Activated CD4-positive, alpha-beta memory T cell treated with anti-CD3 and anti-CD28 coated beads for 36 hours (primary cell): ENCODE measurements at regions not wholly inside any gene's neighbourhood (a gene's known extent, or its start where the extent isn't known, plus 50 kb on each side); places are given as distances from the start of the nearest gene placed in this dataset.

Source experiments
- CTCF ChIA-PET: fragments of 350-600 bp; sonication (Branson Sonifier 250); formaldehyde crosslinking; loops from one replicate; lab custom pipeline; 2021; ENCODE audit warnings: antibody characterized with exemption, inconsistent platforms; lab: Charles Lee
- POLR2A ChIA-PET: fragments of 350-600 bp; sonication (Branson Sonifier 250); formaldehyde crosslinking; loops from one replicate; lab custom pipeline; 2021; ENCODE audit warnings: antibody characterized with exemption; lab: Charles Lee
- DNase-seq: peaks from one replicate; pipeline ENCODE4 v3.0.0-alpha.2; 2020
- H3K27ac Mint-ChIP-seq: one replicate; pipeline ENCODE4 v1.8.0; 2021; ENCODE audit warnings: mixed read lengths
- H3K27me3 Mint-ChIP-seq: one replicate; pipeline ENCODE4 v1.8.0; 2021; ENCODE audit warnings: mixed read lengths
- H3K36me3 Mint-ChIP-seq: one replicate; pipeline ENCODE4 v1.8.0; 2021; ENCODE audit warnings: mixed read lengths
- H3K4me1 Mint-ChIP-seq: one replicate; pipeline ENCODE4 v1.8.0; 2021; ENCODE audit warnings: low read depth, mixed read lengths
- H3K4me3 Mint-ChIP-seq: one replicate; pipeline ENCODE4 v1.8.0; 2021; ENCODE audit warnings: mild to moderate bottlenecking, mixed read lengths
- H3K9me3 Mint-ChIP-seq: one replicate; pipeline ENCODE4 v1.8.0; 2021; ENCODE audit warnings: mixed read lengths
- intact Hi-C: fragments of 100-400 bp; cut with micrococcal nuclease; formaldehyde crosslinking; loops from one replicate; pipeline ENCODE4 v1.15.1; 2023

DNA sequence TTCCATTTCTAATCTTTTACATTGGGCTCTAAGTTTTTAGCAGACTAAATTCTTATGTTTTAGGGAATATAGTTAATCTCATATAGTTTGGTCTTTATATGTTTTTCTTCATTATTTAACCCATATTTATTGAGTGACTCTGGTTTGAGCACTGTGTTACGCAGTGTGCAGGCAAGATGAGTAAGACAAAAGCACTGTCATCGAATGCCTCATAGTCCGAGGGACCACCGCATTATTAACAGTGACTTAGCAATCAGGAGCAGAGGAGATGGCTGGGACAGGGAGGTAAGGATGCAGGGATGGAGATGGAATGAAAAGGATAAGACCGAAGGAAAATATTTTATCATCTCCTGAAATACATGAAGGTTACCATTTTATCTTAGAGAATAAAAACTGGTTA lies 65.2 kb upstream of the CTSC start:
- peaks cover 15% of the 10 kb centered on the region for H3K4me1 Mint-ChIP-seq
- no peak overlapping the region for H3K4me3 Mint-ChIP-seq
- no peaks in the 10 kb centered on the region for H3K36me3 Mint-ChIP-seq
- ChIA-PET POLR2A (no interaction called here), CTCF (no interaction called here)
- no peak for DNase-seq
- intact Hi-C loops, result no loop called here
- H3K27me3 Mint-ChIP-seq, result no peaks in the 10 kb centered on the region
- H3K9me3 Mint-ChIP-seq, result no peaks in the 10 kb centered on the region
- no peak overlapping the region for H3K27ac Mint-ChIP-seq

DNA sequence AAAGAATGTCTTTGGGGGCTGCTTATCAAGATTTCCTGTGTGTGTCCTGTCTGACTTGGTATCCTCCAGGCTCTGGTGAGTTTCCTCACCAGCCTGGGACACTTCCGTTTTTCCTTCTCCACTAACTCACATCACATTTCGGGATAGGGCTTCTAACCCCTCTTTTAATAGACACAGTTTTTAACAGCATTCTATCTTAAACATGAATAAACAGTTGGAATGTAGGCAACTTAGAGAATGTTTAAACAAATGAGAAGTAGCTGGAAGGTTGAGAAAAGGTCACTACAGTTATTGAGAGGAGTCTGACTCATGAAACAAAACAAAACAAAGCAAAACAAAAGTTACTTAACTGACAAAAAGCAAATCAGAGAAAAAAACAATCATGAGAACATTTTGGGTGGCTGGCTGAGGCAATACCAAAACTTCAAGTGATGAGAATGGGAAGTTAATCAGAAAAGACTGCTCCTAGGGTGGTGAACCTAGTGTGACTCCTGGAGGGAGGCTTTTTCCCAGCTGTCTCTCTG lies 64.7 kb upstream of the CTSC start:
- no peak overlapping the region for H3K4me3 Mint-ChIP-seq
- peaks cover 15% of the 10 kb centered on the region for H3K4me1 Mint-ChIP-seq
- no peaks in the 10 kb centered on the region for H3K9me3 Mint-ChIP-seq
- no peak for DNase-seq
- no peaks in the 10 kb centered on the region for H3K36me3 Mint-ChIP-seq
- H3K27me3 Mint-ChIP-seq, result no peaks in the 10 kb centered on the region
- no peak overlapping the region for H3K27ac Mint-ChIP-seq
- ChIA-PET POLR2A (no interaction called here), CTCF (no interaction called here)
- intact Hi-C loops, result no loop called here

DNA sequence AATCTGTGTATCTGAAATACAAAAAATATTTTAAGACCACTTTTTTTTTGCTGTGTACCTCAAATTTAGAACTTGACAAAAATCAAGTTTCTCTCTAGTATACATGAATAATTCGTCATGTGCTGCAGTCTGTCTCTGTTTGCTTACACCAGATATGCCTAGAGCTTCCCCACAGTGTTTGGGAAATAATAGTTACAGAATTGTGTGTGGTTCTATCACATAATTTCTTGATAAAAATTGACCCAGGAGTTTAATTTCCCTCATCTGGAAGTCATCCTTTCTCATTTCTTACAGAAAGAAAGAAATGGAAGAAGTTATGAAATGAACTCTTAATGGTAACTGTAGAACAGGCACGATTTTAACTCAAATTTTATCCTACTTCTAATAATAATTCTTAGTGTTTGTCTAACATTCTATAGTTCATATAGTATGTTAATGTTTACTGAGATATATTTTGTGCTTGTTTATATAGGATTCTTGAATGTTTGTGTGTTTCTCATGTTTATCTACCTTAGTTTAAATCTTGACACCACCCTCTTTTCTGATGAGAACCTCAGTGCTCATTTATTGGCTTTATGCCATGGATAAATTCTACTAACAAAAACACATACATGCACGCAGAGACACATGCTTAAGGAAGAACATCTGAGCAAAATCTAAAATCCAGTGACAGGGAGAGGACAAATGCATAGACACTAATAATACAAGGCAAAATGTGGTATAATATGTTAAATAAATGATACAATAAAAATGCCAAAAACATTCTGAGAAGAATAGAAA lies 61.4 kb upstream of the CTSC start:
- CTCF ChIA-PET, result no interaction called here
- intact Hi-C loops, result no loop called here

DNA sequence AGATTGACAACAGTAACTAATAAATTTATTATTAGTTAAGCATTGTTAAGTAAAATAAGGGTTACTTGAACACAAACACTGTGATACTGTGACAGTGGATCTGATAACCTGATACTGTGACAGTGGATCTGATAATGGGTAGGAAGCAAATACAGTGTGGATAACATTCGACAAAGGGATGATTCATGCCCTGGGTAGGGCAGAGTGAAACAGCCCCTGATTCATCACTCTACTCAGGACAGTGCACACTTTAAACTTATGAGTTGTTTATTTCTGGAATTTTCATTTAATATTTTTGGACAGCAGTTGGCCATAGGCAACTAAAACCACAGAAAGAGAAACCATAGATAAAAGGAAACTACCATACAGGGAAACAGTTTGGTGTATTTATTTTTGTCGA lies 60.8 kb upstream of the CTSC start:
- DNase-seq, result no peak
- POLR2A ChIA-PET, result no interaction called here
- Mint-ChIP-seq H3K4me3 (no peak overlapping the region), H3K9me3 (no peaks in the 10 kb centered on the region), H3K4me1 (peaks cover 9% of the 10 kb centered on the region), H3K27ac (no peak overlapping the region), H3K36me3 (no peaks in the 10 kb centered on the region), H3K27me3 (no peaks in the 10 kb centered on the region)
- intact Hi-C loops, result no loop called here
- CTCF ChIA-PET, result no interaction called here

More for the DNA sequence above, 61.4 kb upstream of the CTSC start:
- POLR2A ChIA-PET, result no interaction called here
- no peak for DNase-seq
- Mint-ChIP-seq H3K4me3 (no peak overlapping the region), H3K27ac (no peak overlapping the region), H3K27me3 (no peaks in the 10 kb centered on the region), H3K36me3 (no peaks in the 10 kb centered on the region), H3K9me3 (no peaks in the 10 kb centered on the region), H3K4me1 (peaks cover 9% of the 10 kb centered on the region)

DNA sequence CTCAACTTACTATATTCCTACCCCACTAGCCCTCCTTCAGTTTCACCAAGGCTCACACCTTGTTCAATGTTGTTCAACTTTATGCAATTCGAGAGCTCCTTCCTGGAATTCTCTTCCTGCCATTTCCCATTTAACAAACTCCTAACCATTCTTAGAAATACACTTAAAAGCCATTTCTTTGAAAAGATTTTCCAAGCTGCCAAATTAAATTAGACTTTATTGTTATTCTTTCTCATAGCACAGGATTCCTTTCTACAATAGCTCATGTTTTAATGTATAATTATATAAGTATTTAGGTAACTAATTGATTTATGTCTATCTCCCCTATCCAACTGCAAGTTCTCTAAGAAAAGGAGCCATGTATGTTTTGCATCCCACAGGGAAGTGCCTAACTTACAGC lies 52.7 kb upstream of the CTSC start:
- Mint-ChIP-seq H3K4me3 (no peak overlapping the region), H3K27ac (no peak overlapping the region), H3K4me1 (no peaks in the 10 kb centered on the region), H3K36me3 (no peaks in the 10 kb centered on the region), H3K9me3 (no peaks in the 10 kb centered on the region), H3K27me3 (no peaks in the 10 kb centered on the region)
- no peak for DNase-seq
- ChIA-PET CTCF (no interaction called here), POLR2A (no interaction called here)
- intact Hi-C loops, result no loop called here

DNA sequence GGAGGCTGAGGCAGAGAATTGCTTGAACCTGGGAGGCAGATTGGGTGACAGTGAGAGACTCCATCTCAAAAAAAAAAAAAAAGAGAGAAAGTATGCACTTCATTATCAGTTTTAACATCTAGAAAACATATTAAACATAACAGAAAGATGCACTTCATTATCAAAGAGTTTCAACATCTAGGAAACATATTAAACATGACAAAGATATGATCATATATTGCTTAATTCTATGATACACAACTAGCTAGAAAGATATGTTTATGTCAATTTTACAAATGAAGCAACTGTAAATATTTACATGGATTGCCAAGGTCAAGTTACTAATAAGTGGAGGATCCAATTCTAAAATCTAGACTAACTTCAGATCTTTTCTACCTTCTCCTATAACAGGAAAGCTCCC lies 50.4 kb upstream of the CTSC start:
- ChIA-PET POLR2A (no interaction called here), CTCF (no interaction called here)
- Mint-ChIP-seq H3K4me1 (peaks cover 5% of the 10 kb centered on the region), H3K27me3 (no peaks in the 10 kb centered on the region), H3K4me3 (no peak overlapping the region), H3K9me3 (no peaks in the 10 kb centered on the region), H3K36me3 (no peaks in the 10 kb centered on the region), H3K27ac (no peak overlapping the region)
- intact Hi-C loops, result no loop called here
- no peak for DNase-seq
